ENCODE measurements at regions not wholly inside any gene's neighbourhood (a gene's known extent, or its start where the extent isn't known, plus 50 kb on each side); places are given as distances from the start of the nearest gene placed in this dataset.

GRCh38 chr1:87956750-87957149 is 628.1 kb downstream of the LMO4 start:
- H3K36me3 ChIP-seq = no peaks in the 10 kb centered on the region
- no peaks in the 10 kb centered on the region for H3K27me3 ChIP-seq (ENCODE audit: low read depth)
- DNase-seq (no peak), ATAC-seq (no peak)
- H3K9me3 ChIP-seq = no peaks in the 10 kb centered on the region
- H3K4me1 ChIP-seq = no peaks in the 10 kb centered on the region
- no peak for TF ChIP-seq CTCF (IDR thresholded peaks at IDR 0.05)
- no peak overlapping the region for H3K4me3 ChIP-seq
- no peak overlapping the region for H3K27ac ChIP-seq
- intact Hi-C loops (cut with DNase I) = no loop called here

GRCh38 chr1:87957331-87957730 is 628.7 kb downstream of the LMO4 start:
- ATAC-seq = no peak
- intact Hi-C loops (cut with DNase I) = no loop called here
- Histone ChIP-seq H3K27ac (no peak overlapping the region), H3K27me3 (ENCODE audit: low read depth) (no peaks in the 10 kb centered on the region), H3K9me3 (no peaks in the 10 kb centered on the region), H3K4me3 (no peak overlapping the region), H3K36me3 (no peaks in the 10 kb centered on the region), H3K4me1 (no peaks in the 10 kb centered on the region)
- no peak for DNase-seq
- TF ChIP-seq CTCF (IDR thresholded peaks at IDR 0.05) = no peak

GRCh38 chr1:87958201-87958600 is 629.5 kb downstream of the LMO4 start:
- H3K27ac ChIP-seq = no peak overlapping the region
- no peaks in the 10 kb centered on the region for H3K36me3 ChIP-seq
- no peak overlapping the region for H3K4me3 ChIP-seq
- DNase-seq (no peak), ATAC-seq (no peak)
- intact Hi-C loops (cut with DNase I) = no loop called here
- TF ChIP-seq CTCF (IDR thresholded peaks at IDR 0.05) = no peak
- H3K9me3 ChIP-seq = no peaks in the 10 kb centered on the region
- no peaks in the 10 kb centered on the region for H3K27me3 ChIP-seq (ENCODE audit: low read depth)
- no peaks in the 10 kb centered on the region for H3K4me1 ChIP-seq

GRCh38 chr1:87958716-87959115 is 630.0 kb downstream of the LMO4 start:
- Histone ChIP-seq H3K27ac (no peak overlapping the region), H3K4me3 (no peak overlapping the region), H3K4me1 (no peaks in the 10 kb centered on the region), H3K36me3 (no peaks in the 10 kb centered on the region), H3K27me3 (ENCODE audit: low read depth) (no peaks in the 10 kb centered on the region), H3K9me3 (no peaks in the 10 kb centered on the region)
- DNase-seq = no peak
- intact Hi-C loops (cut with DNase I) = no loop called here
- ATAC-seq = no peak
- no peak for TF ChIP-seq CTCF (IDR thresholded peaks at IDR 0.05)

- Histone ChIP-seq H3K9me3 (no peaks in the 10 kb centered on the region), H3K4me1 (no peaks in the 10 kb centered on the region), H3K27me3 (ENCODE audit: low read depth) (no peaks in the 10 kb centered on the region), H3K27ac (no peak overlapping the region), H3K36me3 (no peaks in the 10 kb centered on the region), H3K4me3 (no peak overlapping the region)
- no peak for TF ChIP-seq CTCF (IDR thresholded peaks at IDR 0.05)
- intact Hi-C loops (cut with DNase I) = no loop called here
- no peak for DNase-seq
- no peak for ATAC-seq
These were observed 630.6 kb downstream of the LMO4 start for GRCh38 chr1:87959236-87959635.

- intact Hi-C loops (cut with DNase I) = no loop called here
- Histone ChIP-seq H3K9me3 (no peaks in the 10 kb centered on the region), H3K4me3 (no peak overlapping the region), H3K27ac (no peak overlapping the region), H3K27me3 (ENCODE audit: low read depth) (no peaks in the 10 kb centered on the region), H3K36me3 (no peaks in the 10 kb centered on the region), H3K4me1 (no peaks in the 10 kb centered on the region)
- ATAC-seq = no peak
- DNase-seq = no peak
- TF ChIP-seq CTCF (IDR thresholded peaks at IDR 0.05) = no peak
These were observed 633.3 kb downstream of the LMO4 start for GRCh38 chr1:87961992-87962391.
